H1 (cell line): ENCODE measurements at regions not wholly inside any gene's neighbourhood (a gene's known extent, or its start where the extent isn't known, plus 50 kb on each side); places are given as distances from the start of the nearest gene placed in this dataset.

Source experiments
- CTCF ChIA-PET: fragments of 300-600 bp; sonication (Branson Sonifier 250); formaldehyde crosslinking; loops from one replicate; lab custom pipeline; 2021; ENCODE audit not compliant: partially characterized antibody; lab: Charles Lee
- POLR2A ChIA-PET: fragments of 300-600 bp; sonication (Branson Sonifier 250); formaldehyde crosslinking; loops from one replicate; lab custom pipeline; 2021; ENCODE audit warnings: inconsistent platforms; ENCODE audit not compliant: partially characterized antibody; lab: Charles Lee
- DNase-seq, 2 experiments: peaks; one replicate each; pipeline versions ENCODE4 v3.0.0 to v3.0.0-alpha.2; 2010 to 2022; ENCODE audit warnings: low spot score in 2 of 2, low read depth in 1 of 2, mixed read lengths in 1 of 2
- FAIRE-seq: peaks from 2 replicates; lab custom pipeline; 2011; peaks lifted over from hg19 to GRCh38; lab: Jason Lieb, UNC
- H2AFZ ChIP-seq: 2 replicates; pipeline ENCODE4 v1.8.1; 2012; ENCODE audit warnings: low read length, inconsistent platforms
- H2AK5ac ChIP-seq: 2 replicates; pipeline ENCODE4 v1.6.1; 2013; ENCODE audit warnings: low read depth, low read length
- H2BK120ac ChIP-seq: replicated peaks from 2 replicates; pipeline ENCODE3; 2013; ENCODE audit warnings: low read depth, low read length, inconsistent platforms
- H2BK12ac ChIP-seq: 2 replicates; pipeline ENCODE4 v1.6.1; 2013; ENCODE audit warnings: low read depth, low read length
- H2BK15ac ChIP-seq: 2 replicates; pipeline ENCODE4 v1.6.1; 2013; ENCODE audit warnings: low read length
- H2BK20ac ChIP-seq: 2 replicates; pipeline ENCODE4 v1.6.1; 2013; ENCODE audit warnings: low read length
- H2BK5ac ChIP-seq: 2 replicates; pipeline ENCODE4 v1.6.1; 2013; ENCODE audit warnings: low read depth, low read length
- H3K14ac ChIP-seq: 2 replicates; pipeline ENCODE4 v1.6.1; 2013; ENCODE audit warnings: inconsistent platforms; ENCODE audit not compliant: insufficient read length
- H3K18ac ChIP-seq: 2 replicates; pipeline ENCODE4 v1.6.1; 2013; ENCODE audit warnings: low read length; ENCODE audit errors: extremely low read depth
- H3K23ac ChIP-seq: 2 replicates; pipeline ENCODE4 v1.6.1; 2013; ENCODE audit warnings: inconsistent platforms; ENCODE audit not compliant: insufficient read length
- H3K23me2 ChIP-seq: 2 replicates; pipeline ENCODE4 v1.6.1; 2013; ENCODE audit warnings: low read depth, low read length
- H3K27ac ChIP-seq: 2 replicates; pipeline ENCODE4 v1.6.1; 2011; ENCODE audit warnings: low read depth, low read length, inconsistent platforms
- H3K27me3 ChIP-seq, 4 experiments: replicated peaks in 1 of 4; 1 replicate in 1 of 4; 2 replicates in 3 of 4; pipeline versions ENCODE4 v1.6.1 to v1.8.1; 2011 to 2013; ENCODE audit warnings: low read length in 3 of 4, mild to moderate bottlenecking in 3 of 4, inconsistent platforms in 2 of 4, mixed read lengths in 2 of 4, moderate library complexity in 1 of 4; ENCODE audit not compliant: control insufficient read depth in 3 of 4, insufficient read depth in 3 of 4; ENCODE audit errors: extremely low read depth in 1 of 4
- H3K36me3 ChIP-seq, 4 experiments: 2 replicates each; pipeline versions ENCODE4 v1.6.1 to v1.8.1; 2011 to 2013; ENCODE audit warnings: mild to moderate bottlenecking in 4 of 4, low read length in 3 of 4, moderate library complexity in 2 of 4, control low read depth in 1 of 4, inconsistent platforms in 1 of 4; ENCODE audit not compliant: insufficient read depth in 4 of 4, control insufficient read depth in 2 of 4
- H3K4ac ChIP-seq: replicated peaks from 2 replicates; pipeline ENCODE3; 2013; ENCODE audit warnings: low read length, low read depth, mixed read lengths, inconsistent platforms; ENCODE audit not compliant: insufficient read length
- H3K4me1 ChIP-seq, 4 experiments: replicated peaks in 1 of 4; 1 replicate in 1 of 4; 2 replicates in 3 of 4; pipeline versions ENCODE4 v1.6.1 to v1.8.1; 2011 to 2013; ENCODE audit warnings: low read length in 3 of 4, inconsistent platforms in 2 of 4, mixed read lengths in 1 of 4; ENCODE audit not compliant: insufficient read depth in 4 of 4, control insufficient read depth in 3 of 4
- H3K4me2 ChIP-seq, 2 experiments: 2 replicates each; pipeline versions ENCODE4 v1.6.1 to v1.8.1; 2011 to 2013; ENCODE audit warnings: low read depth in 2 of 2, low read length in 2 of 2, control low read depth in 1 of 2, inconsistent platforms in 1 of 2, mild to moderate bottlenecking in 1 of 2; ENCODE audit not compliant: insufficient read depth in 1 of 2
- H3K4me3 ChIP-seq, 4 experiments: fragments of 200-600, 300-600 bp in 1 of 4; sonication (generic), shearing (Covaris generic), sonication (Bioruptor Twin) in 1 of 4; 2 replicates each; pipeline versions ENCODE4 v1.5.1 to v1.8.1; 2011 to 2016; ENCODE audit warnings: low read length in 4 of 4, low read depth in 3 of 4, control low read depth in 2 of 4, inconsistent platforms in 2 of 4, mild to moderate bottlenecking in 2 of 4, mixed read lengths in 1 of 4, moderate library complexity in 1 of 4; ENCODE audit not compliant: insufficient read depth in 2 of 4; ENCODE audit errors: extremely low read depth in 1 of 4
- H3K56ac ChIP-seq: replicated peaks from 2 replicates; pipeline ENCODE3; 2013; ENCODE audit warnings: low read depth, mild to moderate bottlenecking, mixed read lengths, low read length, inconsistent platforms; ENCODE audit not compliant: insufficient read length
- H3K79me1 ChIP-seq: 2 replicates; pipeline ENCODE4 v1.6.1; 2013; ENCODE audit warnings: low read depth, low read length, control low read depth
- H3K79me2 ChIP-seq, 2 experiments: 2 replicates each; pipeline versions ENCODE4 v1.6.1 to v1.8.1; 2012 to 2013; ENCODE audit warnings: low read length in 2 of 2, mild to moderate bottlenecking in 2 of 2, inconsistent platforms in 1 of 2; ENCODE audit not compliant: insufficient read depth in 2 of 2, control insufficient read depth in 1 of 2
- H3K9ac ChIP-seq, 4 experiments: replicated peaks in 1 of 4; 1 replicate in 1 of 4; 2 replicates in 3 of 4; pipeline versions ENCODE4 v1.6.1 to v1.8.1; 2011 to 2013; ENCODE audit warnings: low read depth in 3 of 4, low read length in 3 of 4, control low read depth in 2 of 4, mild to moderate bottlenecking in 2 of 4, moderate library complexity in 2 of 4, inconsistent platforms in 1 of 4; ENCODE audit errors: extremely low read depth in 1 of 4
- H3K9me3 ChIP-seq, 2 experiments: 2 replicates each; pipeline versions ENCODE4 v1.6.1 to v1.8.1; 2012 to 2013; ENCODE audit warnings: mild to moderate bottlenecking in 2 of 2, moderate library complexity in 2 of 2, control low read depth in 1 of 2, inconsistent platforms in 1 of 2, low read depth in 1 of 2, low read length in 1 of 2, mixed read lengths in 1 of 2; ENCODE audit not compliant: insufficient read depth in 2 of 2
- H4K20me1 ChIP-seq, 2 experiments: replicated peaks in 1 of 2; 2 replicates each; pipeline versions ENCODE3 to v1.8.1; 2011 to 2013; ENCODE audit warnings: inconsistent platforms in 2 of 2, low read length in 2 of 2, mild to moderate bottlenecking in 1 of 2; ENCODE audit not compliant: insufficient read depth in 2 of 2, control insufficient read depth in 1 of 2
- H4K5ac ChIP-seq: 2 replicates; pipeline ENCODE4 v1.6.1; 2013; ENCODE audit warnings: low read length, low read depth, mixed read lengths, inconsistent platforms; ENCODE audit not compliant: insufficient read length
- H4K8ac ChIP-seq: 2 replicates; pipeline ENCODE4 v1.8.0; 2013; ENCODE audit warnings: mild to moderate bottlenecking, moderate library complexity, low read length, inconsistent platforms; ENCODE audit not compliant: insufficient read depth; ENCODE audit errors: extremely low read depth
- H4K91ac ChIP-seq: replicated peaks from 2 replicates; pipeline ENCODE3; 2013; ENCODE audit warnings: low read length, mixed read lengths, inconsistent platforms; ENCODE audit not compliant: insufficient read length
- ASH2L ChIP-seq: fragments of 200-600, 300-600 bp; sonication (generic); IDR thresholded peaks from one replicate; pipeline ENCODE4 v1.7.1; 2017; ENCODE audit warnings: low read length
- CREB1 ChIP-seq: IDR thresholded peaks from 2 replicates; pipeline ENCODE4 v1.6.1; 2012; ENCODE audit warnings: inconsistent platforms
- EP300 ChIP-seq, 2 experiments: IDR thresholded peaks; 1 replicate in 1 of 2; 2 replicates in 1 of 2; pipeline ENCODE4 v1.6.1; 2011 to 2012; ENCODE audit warnings: low read depth in 2 of 2, low read length in 2 of 2, mild to moderate bottlenecking in 2 of 2, borderline replicate concordance in 1 of 2, inconsistent platforms in 1 of 2, moderate library complexity in 1 of 2
- EZH2 ChIP-seq: fragments of 200-600 bp; sonication (generic); IDR thresholded peaks from 2 replicates; pipeline ENCODE4 v1.7.1; 2012; ENCODE audit warnings: low read depth, mild to moderate bottlenecking, moderate library complexity, low read length, inconsistent platforms; ENCODE audit not compliant: severe bottlenecking
- JUN ChIP-seq: IDR thresholded peaks from 2 replicates; pipeline ENCODE4 v1.6.1; 2011; ENCODE audit warnings: low read depth, mild to moderate bottlenecking, improper control_type of control experiment, low read length
- KDM1A ChIP-seq: fragments of 200-600, 300-600 bp; sonication (generic); IDR thresholded peaks from 2 replicates; pipeline ENCODE4 v1.7.1; 2016; ENCODE audit warnings: mild to moderate bottlenecking, low read length, borderline replicate concordance
- KDM5A ChIP-seq: fragments of 200-600 bp; IDR thresholded peaks from 2 replicates; pipeline ENCODE4 v1.7.1; 2012; ENCODE audit warnings: mild to moderate bottlenecking, low read length, inconsistent platforms, mixed read lengths
- NRF1 ChIP-seq: IDR thresholded peaks from 2 replicates; pipeline ENCODE4 v1.6.1; 2011; ENCODE audit warnings: mild to moderate bottlenecking, low read depth, low read length, improper control_type of control experiment
- PHF8 ChIP-seq: fragments of 200-600 bp; sonication (generic); conservative IDR thresholded peaks from 2 replicates; pipeline ENCODE4 v1.7.1; 2012; ENCODE audit warnings: low read depth, mild to moderate bottlenecking, inconsistent platforms, low read length, moderate library complexity
- SIRT6 ChIP-seq: IDR thresholded peaks from one replicate; pipeline ENCODE4 v1.7.1; 2012; ENCODE audit warnings: low read length, inconsistent platforms
- SP4 ChIP-seq: IDR thresholded peaks from 2 replicates; pipeline ENCODE4 v1.6.1; 2012; ENCODE audit warnings: low read length, inconsistent platforms
- TAF1 ChIP-seq: IDR thresholded peaks from 2 replicates; pipeline ENCODE4 v1.6.1; 2011; ENCODE audit warnings: mild to moderate bottlenecking, low read depth, low read length
- WGBS, 2 experiments: shearing (Covaris generic) in 1 of 2; methylation state at CpG; one replicate each; pipeline versions ENCODE4 v1.1.6 to v1.1.7; 2013 to 2015; ENCODE audit warnings: low lambda C conversion rate in 2 of 2, mixed read lengths in 2 of 2, inconsistent platforms in 1 of 2, low coverage in 1 of 2, missing lambda C conversion rate in 1 of 2; ENCODE audit not compliant: insufficient replicate concordance in 2 of 2, insufficient coverage in 1 of 2, insufficient read length in 1 of 2; ENCODE audit errors: extremely low coverage in 1 of 2, missing lambda C conversion rate in 1 of 2; 5-methylcytosine and 5-hydroxymethylcytosine counted together

DNA sequence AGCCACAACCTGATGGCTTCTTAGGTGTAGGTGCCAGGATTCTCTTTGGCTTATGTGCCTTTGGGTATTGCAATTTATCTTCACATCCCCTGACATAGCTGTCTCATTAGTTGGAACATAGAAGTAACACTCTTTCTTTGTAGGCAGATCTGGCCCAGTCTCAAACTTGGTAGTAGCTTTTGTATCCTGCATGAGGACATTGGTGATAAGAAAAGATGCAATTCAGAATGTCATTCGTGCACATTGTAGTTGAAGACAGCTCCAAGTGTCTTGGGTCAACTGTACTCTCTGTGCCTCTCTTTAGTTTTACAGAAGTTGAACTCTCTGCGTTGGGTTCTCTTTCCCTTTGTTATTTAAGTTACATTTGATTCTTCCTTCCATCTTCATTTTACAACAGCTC, 69.6 kb upstream of the BCL11A start:
- no peak overlapping the region for H3K9ac ChIP-seq
- H2AK5ac ChIP-seq: no peak overlapping the region
- no peak overlapping the region for H3K4me2 ChIP-seq
- no peak overlapping the region for H2BK12ac ChIP-seq
- H4K8ac ChIP-seq: no peak overlapping the region
- no peak overlapping the region for H2AFZ ChIP-seq
- no peak for TF ChIP-seq JUN
- TF ChIP-seq NRF1: no peak
- TF ChIP-seq PHF8: no peak
- TF ChIP-seq TAF1: no peak
- TF ChIP-seq SP4: no peak
- TF ChIP-seq KDM1A: no peak
- no peak for TF ChIP-seq EZH2
- TF ChIP-seq CREB1: no peak
- no peak for TF ChIP-seq ASH2L
- no peak for TF ChIP-seq KDM5A
- no peak for TF ChIP-seq EP300 (IDR thresholded peaks at IDR 0.05; ENCODE audit: borderline replicate concordance in 1 of 2, low read depth in 2 of 2, low read length in 2 of 2)
- TF ChIP-seq SIRT6: no peak
- H3K27ac ChIP-seq: no peak overlapping the region
- H4K20me1 ChIP-seq: no peaks in the 10 kb centered on the region
- H3K79me1 ChIP-seq: no peaks in the 10 kb centered on the region
- H4K5ac ChIP-seq: no peak overlapping the region
- H3K4ac ChIP-seq: no peak overlapping the region
- H2BK15ac ChIP-seq: no peak overlapping the region
- DNase-seq (no peak), FAIRE-seq (no peak)
- POLR2A ChIA-PET: no interaction called here
- no peaks in the 10 kb centered on the region for H3K9me3 ChIP-seq
- H2BK20ac ChIP-seq: no peak overlapping the region
- H2BK5ac ChIP-seq: no peak overlapping the region
- H3K79me2 ChIP-seq: no peaks in the 10 kb centered on the region
- no peak overlapping the region for H3K4me3 ChIP-seq
- no peaks in the 10 kb centered on the region for H3K23me2 ChIP-seq
- H3K56ac ChIP-seq: no peak overlapping the region
- 86% methylated on average over 2 of the region's 2 CpGs; no CpG with 5 or more reads in 1 of the 2 experiments for WGBS, 2 experiments
- H3K18ac ChIP-seq: no peak overlapping the region
- H3K23ac ChIP-seq: no peak overlapping the region
- no peaks in the 10 kb centered on the region for H3K27me3 ChIP-seq
- H3K36me3 ChIP-seq: no peaks in the 10 kb centered on the region
- H3K4me1 ChIP-seq: no peaks in the 10 kb centered on the region
- H4K91ac ChIP-seq: no peak overlapping the region
- CTCF ChIA-PET: interaction anchor here (0.8 kb wide), 1 partner anchor 20 kb away, joined by 3 read pairs; no protein-coding TSS in a partner anchor
- H2BK120ac ChIP-seq: no peak overlapping the region
- no peak overlapping the region for H3K14ac ChIP-seq
